OCI-LY3 (cell line): ENCODE measurements at regions not wholly inside any gene's neighbourhood (a gene's known extent, or its start where the extent isn't known, plus 50 kb on each side); places are given as distances from the start of the nearest gene placed in this dataset.

Experiments used
- H2AFZ ChIP-seq: fragments of 200-600, 300-600 bp; shearing (Covaris generic); 2 replicates; pipeline ENCODE4 v1.6.0; 2014; ENCODE audit warnings: antibody characterized with exemption, low read depth, low read length
- H3K27ac ChIP-seq: fragments of 200-600, 300-600 bp; sonication (generic); 2 replicates; pipeline ENCODE4 v1.5.1; 2014; ENCODE audit warnings: mild to moderate bottlenecking, low read length, moderate library complexity, mixed read lengths
- H3K27me3 ChIP-seq: fragments of 200-600, 300-600 bp; sonication (generic); 2 replicates; pipeline ENCODE4 v1.6.1; 2014; ENCODE audit warnings: low read depth, low read length, mixed read lengths
- H3K36me3 ChIP-seq: fragments of 200-600, 300-600 bp; sonication (generic); replicated peaks from 2 replicates; pipeline ENCODE3; 2014; ENCODE audit warnings: low read depth, low read length, mixed read lengths
- H3K4me1 ChIP-seq: fragments of 300-600, 200-600 bp; sonication (generic); 2 replicates; pipeline ENCODE4 v1.6.1; 2014; ENCODE audit warnings: low read length, mixed read lengths
- H3K4me2 ChIP-seq: fragments of 200-600, 300-600 bp; sonication (generic); 2 replicates; pipeline ENCODE4 v1.6.1; 2014; ENCODE audit warnings: low read length, mixed read lengths
- H3K4me3 ChIP-seq: fragments of 300-600, 200-600 bp; sonication (generic); 2 replicates; pipeline ENCODE4 v1.5.1; 2014; ENCODE audit warnings: antibody characterized with exemption, mild to moderate bottlenecking, low read length, moderate library complexity
- H3K79me2 ChIP-seq: fragments of 300-600, 200-600 bp; shearing (Covaris generic); 2 replicates; pipeline ENCODE4 v1.6.1; 2014; ENCODE audit warnings: mild to moderate bottlenecking, low read length, mixed read lengths
- H3K9ac ChIP-seq: fragments of 300-600, 200-600 bp; shearing (Covaris generic); 2 replicates; pipeline ENCODE4 v1.6.0; 2014; ENCODE audit warnings: mild to moderate bottlenecking, low read length, moderate library complexity
- H3K9me3 ChIP-seq: fragments of 200-600, 300-600 bp; shearing (Covaris generic); 2 replicates; pipeline ENCODE4 v1.6.1; 2014; ENCODE audit warnings: low read length, mixed read lengths; ENCODE audit not compliant: insufficient read depth
- H4K20me1 ChIP-seq: fragments of 200-600, 300-600 bp; sonication (generic); 2 replicates; pipeline ENCODE4 v1.6.1; 2016; ENCODE audit warnings: low read length, mixed read lengths; ENCODE audit not compliant: insufficient read depth
- EZH2phosphoT487 ChIP-seq: fragments of 200-600 bp; shearing (Covaris generic); IDR thresholded peaks from 2 replicates; pipeline ENCODE4 v1.6.1; 2018; ENCODE audit warnings: antibody characterized with exemption, mixed run types, low read depth
- TF ChIP-seq, protein P1 (sequence below): fragments of 200-600, 300-600 bp; sonication (generic); IDR thresholded peaks from 2 replicates; pipeline ENCODE4 v1.5.1; 2014; ENCODE audit warnings: antibody characterized with exemption, low read length, low read depth

GRCh38 chr5:125093776-125094175 lies 347.3 kb upstream of the ZNF608 start:
- Histone ChIP-seq H4K20me1 (no peaks in the 10 kb centered on the region), H3K27ac (no peak overlapping the region), H3K4me3 (no peak overlapping the region), H3K4me2 (no peak overlapping the region), H3K36me3 (no peaks in the 10 kb centered on the region), H3K27me3 (no peaks in the 10 kb centered on the region), H2AFZ (no peak overlapping the region), H3K79me2 (no peaks in the 10 kb centered on the region), H3K9ac (no peak overlapping the region), H3K9me3 (no peaks in the 10 kb centered on the region), H3K4me1 (no peaks in the 10 kb centered on the region)
- no peak for TF ChIP-seq EZH2phosphoT487
- TF ChIP-seq, protein P1, sequence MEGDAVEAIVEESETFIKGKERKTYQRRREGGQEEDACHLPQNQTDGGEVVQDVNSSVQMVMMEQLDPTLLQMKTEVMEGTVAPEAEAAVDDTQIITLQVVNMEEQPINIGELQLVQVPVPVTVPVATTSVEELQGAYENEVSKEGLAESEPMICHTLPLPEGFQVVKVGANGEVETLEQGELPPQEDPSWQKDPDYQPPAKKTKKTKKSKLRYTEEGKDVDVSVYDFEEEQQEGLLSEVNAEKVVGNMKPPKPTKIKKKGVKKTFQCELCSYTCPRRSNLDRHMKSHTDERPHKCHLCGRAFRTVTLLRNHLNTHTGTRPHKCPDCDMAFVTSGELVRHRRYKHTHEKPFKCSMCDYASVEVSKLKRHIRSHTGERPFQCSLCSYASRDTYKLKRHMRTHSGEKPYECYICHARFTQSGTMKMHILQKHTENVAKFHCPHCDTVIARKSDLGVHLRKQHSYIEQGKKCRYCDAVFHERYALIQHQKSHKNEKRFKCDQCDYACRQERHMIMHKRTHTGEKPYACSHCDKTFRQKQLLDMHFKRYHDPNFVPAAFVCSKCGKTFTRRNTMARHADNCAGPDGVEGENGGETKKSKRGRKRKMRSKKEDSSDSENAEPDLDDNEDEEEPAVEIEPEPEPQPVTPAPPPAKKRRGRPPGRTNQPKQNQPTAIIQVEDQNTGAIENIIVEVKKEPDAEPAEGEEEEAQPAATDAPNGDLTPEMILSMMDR = no peak

- Histone ChIP-seq H3K36me3 (no peaks in the 10 kb centered on the region), H3K4me1 (no peaks in the 10 kb centered on the region), H3K4me2 (no peak overlapping the region), H3K4me3 (no peak overlapping the region), H3K79me2 (no peaks in the 10 kb centered on the region), H3K9me3 (no peaks in the 10 kb centered on the region), H4K20me1 (no peaks in the 10 kb centered on the region), H3K27ac (no peak overlapping the region), H2AFZ (no peak overlapping the region), H3K27me3 (no peaks in the 10 kb centered on the region), H3K9ac (no peak overlapping the region)
- no peak for TF ChIP-seq EZH2phosphoT487
- TF ChIP-seq, protein P1 = no peak
Observed at GRCh38 chr5:125100342-125100741, 353.9 kb upstream of the ZNF608 start.

DNA sequence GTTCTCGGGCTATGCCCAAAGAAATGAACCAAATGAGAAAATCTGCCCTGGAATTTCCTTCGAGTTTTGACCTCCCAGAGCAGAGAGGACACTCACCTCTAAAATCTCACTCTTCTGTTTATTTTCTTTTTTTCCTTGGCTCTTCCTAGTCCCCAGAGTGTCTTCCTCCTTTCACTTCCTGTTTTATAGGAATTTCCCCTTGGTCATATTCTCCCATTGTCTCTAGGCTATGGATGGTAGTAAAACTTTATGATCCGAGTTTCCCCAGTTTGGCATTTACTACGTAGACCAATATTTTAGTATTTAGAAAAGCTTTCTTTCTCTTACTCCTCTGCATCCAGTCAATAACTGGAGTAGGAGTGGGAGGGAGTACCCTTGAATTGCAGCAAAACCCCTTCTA lies 354.5 kb upstream of the ZNF608 start:
- TF ChIP-seq, protein P1 = no peak
- no peak for TF ChIP-seq EZH2phosphoT487
- H3K4me3 ChIP-seq = no peak overlapping the region
- H3K36me3 ChIP-seq = no peaks in the 10 kb centered on the region
- H3K9ac ChIP-seq = no peak overlapping the region
- no peak overlapping the region for H2AFZ ChIP-seq
- no peaks in the 10 kb centered on the region for H4K20me1 ChIP-seq
- no peak overlapping the region for H3K4me2 ChIP-seq
- H3K27ac ChIP-seq = no peak overlapping the region
- no peaks in the 10 kb centered on the region for H3K27me3 ChIP-seq
- no peaks in the 10 kb centered on the region for H3K4me1 ChIP-seq
- no peaks in the 10 kb centered on the region for H3K79me2 ChIP-seq
- no peaks in the 10 kb centered on the region for H3K9me3 ChIP-seq

DNA sequence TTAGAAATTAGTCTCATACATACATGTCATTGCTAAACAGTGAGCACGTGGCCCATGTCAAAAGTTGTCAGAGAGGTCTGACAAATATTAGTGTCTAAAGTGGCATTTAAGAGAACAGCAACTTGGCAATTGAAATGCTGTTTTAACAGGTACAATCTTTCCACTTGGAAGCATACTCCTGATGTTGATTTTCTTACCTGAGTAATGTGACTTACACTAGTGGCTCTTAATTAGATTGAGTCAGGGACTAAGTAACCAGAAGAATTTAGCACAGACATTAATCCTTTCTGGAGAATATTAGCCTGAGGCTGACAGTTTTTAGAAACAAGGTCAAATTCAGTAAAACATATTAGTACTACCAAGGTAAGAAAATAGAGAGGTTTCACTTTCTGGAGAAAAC lies 357.0 kb upstream of the ZNF608 start:
- Histone ChIP-seq H3K4me1 (no peaks in the 10 kb centered on the region), H3K27ac (no peak overlapping the region), H3K4me2 (no peak overlapping the region), H3K27me3 (no peaks in the 10 kb centered on the region), H2AFZ (no peak overlapping the region), H3K9ac (no peak overlapping the region), H3K9me3 (no peaks in the 10 kb centered on the region), H3K4me3 (no peak overlapping the region), H4K20me1 (no peaks in the 10 kb centered on the region), H3K79me2 (no peaks in the 10 kb centered on the region), H3K36me3 (no peaks in the 10 kb centered on the region)
- no peak for TF ChIP-seq EZH2phosphoT487
- TF ChIP-seq, protein P1 = no peak
